NCI-H1105 (cell line): ENCODE measurements at regions not wholly inside any gene's neighbourhood (a gene's known extent, or its start where the extent isn't known, plus 50 kb on each side); places are given as distances from the start of the nearest gene placed in this dataset.

Experiments
- DNase-seq: peaks from one replicate; lab custom pipeline; 2025; lab: John Stamatoyannopoulos, UW

DNA sequence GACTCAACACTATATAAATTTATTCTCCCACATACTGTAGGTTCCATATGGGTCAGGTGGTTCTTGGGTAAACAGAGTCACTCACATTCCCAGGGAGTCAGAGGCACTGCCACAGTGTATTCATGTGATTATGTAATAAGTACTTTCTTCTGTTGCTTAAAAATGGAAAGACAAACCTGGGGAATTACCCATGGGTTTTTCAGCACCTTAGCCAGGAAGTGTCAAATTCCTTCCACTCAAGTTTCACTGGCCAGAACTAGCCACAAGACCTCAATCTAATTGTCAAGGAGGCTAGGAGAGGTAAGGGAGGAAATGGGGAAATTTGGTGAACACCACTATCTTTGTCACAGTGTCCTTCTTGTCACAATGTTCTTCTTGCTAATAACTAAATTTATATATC lies 333.2 kb upstream of the MDGA2 start:
- DNase-seq: no peak

DNA sequence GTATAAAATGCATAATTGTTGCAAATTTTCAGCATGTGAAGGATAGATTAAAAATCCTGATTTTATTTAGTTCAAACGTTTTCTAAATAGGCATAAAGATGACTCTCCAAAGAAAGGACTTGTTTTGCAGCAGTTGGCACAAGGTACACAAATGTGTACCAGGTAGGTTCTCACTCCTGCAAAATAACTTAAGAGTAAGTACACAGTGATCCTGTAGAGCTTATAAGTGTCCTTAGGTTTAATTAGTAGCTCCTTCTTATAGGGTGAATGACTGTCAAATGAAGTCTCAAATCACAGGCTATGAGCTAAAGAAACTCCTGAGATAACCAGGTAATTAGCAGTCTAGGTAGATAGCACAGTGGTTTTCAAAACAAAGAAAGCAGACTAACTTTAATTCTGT lies 330.6 kb upstream of the MDGA2 start:
- DNase-seq: no peak

DNA sequence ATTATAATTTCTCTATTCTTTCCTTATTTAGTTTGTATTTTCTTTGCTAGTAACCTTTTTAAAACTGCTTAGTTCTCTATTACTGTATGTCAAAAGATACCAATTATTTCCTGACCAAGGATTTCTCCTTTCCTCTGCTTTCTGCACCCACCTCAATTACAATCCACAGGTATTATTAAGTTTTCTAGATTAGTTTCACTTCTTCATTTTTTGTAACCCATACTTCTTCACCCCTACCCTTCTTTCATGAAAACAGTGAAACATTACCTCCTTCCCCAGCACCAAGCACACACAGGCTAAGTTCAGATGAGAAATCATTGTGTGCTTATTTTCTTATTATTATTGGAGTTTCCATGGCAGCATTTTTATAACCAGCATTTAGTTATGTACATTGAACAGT lies 318.5 kb upstream of the MDGA2 start:
- no peak for DNase-seq

DNA sequence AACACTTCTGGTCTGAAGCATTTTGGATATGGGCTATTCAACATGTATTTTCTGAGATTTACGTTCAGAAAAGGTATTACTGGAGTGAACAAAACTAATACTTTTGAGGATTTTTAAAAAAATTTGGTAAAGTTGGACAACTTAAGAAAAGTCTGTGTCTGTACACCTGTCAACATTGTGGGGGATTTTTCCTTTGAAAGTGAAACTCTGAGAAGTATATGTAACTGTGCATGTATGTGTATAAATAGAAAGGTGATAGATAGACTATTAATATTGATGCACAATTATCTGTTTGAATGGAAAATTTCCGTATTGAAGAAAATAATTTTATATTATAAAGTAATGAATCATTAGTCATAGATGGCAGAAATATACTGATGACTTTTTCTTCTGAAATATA lies 312.8 kb upstream of the MDGA2 start:
- no peak for DNase-seq

DNA sequence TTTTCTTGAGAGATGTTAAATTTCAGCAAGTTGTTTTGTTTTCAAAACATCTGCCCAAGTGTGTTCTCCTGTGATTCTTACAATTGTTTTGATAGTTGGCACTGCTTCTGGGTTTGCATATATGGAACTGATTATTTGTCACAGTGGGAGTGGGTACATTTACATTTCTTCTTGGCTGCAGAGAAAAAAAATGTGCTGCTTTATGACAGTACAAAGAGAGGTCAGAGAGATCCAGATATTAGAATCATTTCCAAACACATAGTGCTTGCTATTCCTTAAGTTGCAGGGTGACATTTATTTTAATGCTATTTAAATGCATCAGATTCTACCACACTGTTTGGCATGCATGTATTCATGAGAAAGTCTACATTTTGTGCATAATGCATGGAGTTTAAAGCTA lies 303.5 kb upstream of the MDGA2 start:
- no peak for DNase-seq

DNA sequence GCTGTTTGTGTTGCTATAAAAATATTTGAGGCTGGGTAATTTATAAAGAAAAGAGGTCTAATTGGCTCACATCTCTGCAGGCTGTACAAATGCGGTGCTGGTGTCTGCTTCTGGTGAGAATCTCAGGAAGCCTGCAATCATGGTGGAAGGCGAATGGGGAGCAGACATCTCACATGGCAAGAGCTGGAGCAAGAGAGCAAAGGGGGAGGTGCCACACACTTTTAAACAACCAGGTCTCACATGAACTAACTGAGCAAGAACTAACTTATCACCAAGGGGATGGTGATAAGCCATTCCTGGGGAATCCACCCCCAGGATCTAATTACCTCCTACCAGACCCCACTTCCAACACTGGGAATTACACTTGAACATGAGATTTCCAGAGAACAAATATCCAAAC lies 300.7 kb upstream of the MDGA2 start:
- DNase-seq: no peak

DNA sequence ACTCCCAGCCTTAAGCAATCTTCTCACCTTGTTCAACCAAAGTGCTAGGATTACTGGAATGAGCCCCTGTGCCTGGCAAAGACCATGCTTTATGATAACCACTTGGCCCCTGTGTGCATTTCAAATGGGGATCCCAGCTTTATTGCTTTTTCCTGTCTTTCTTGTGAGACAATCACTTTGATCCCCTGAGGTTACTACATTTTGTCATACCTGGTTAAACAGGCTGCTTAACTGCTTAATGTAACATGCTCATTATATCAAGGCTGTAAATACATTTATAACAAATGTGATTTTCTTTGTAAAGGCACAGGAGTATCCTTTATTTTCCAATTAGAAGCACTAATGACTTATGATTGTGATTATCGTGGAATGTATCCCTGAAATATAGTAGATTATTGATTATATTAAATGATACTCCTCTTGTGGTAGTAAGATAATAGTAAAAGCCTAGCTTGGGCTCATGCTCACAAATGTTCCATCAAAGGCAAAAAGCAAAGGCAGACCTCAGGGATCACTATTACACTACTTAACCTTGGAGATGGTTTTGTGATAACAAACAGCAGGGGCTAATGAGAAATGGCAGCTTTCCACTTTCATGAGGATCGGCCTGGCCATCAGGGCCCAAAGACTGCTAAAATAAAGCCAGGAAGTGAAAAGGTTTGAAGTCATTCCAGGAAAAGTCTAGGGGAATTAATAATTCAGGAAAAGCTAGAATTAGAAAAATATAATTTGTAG lies 290.8 kb upstream of the MDGA2 start:
- DNase-seq: no peak

DNA sequence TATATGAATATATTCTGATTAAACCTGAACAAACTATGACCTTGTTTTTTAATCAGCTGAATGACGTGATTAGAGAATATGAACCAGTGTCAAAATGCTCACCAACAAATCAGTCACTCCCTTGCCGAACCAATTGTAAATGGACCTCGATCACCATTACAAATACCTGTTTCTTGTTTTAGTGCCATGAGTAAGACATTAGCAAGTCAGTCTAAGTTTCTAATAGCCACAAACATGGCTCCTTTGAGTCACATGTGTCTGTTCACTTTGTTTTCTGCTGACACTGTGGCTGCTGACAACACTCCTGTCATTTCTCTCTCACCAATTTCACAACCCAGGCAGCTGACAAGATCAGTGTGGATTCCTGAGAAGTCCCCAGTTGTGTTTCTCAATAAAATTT lies 286.2 kb upstream of the MDGA2 start:
- DNase-seq: no peak

DNA sequence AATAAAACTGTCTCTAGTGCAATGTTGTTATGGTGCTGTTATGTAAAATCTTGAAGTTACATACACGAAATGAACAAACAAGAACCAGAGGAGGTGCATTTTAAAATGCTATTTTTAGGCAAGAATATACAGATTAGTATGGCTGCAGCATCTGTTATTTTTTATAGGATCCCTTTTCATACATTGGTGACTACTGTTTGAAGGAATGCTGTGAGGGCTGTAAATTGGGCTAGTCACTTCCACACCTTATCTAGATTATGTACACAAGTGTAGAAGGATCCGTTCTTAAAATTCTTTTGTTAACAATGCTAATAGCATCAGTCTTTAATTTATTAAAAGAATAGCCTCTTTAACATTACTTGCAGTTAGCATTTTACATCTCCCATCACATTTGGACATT lies 284.3 kb upstream of the MDGA2 start:
- no peak for DNase-seq

DNA sequence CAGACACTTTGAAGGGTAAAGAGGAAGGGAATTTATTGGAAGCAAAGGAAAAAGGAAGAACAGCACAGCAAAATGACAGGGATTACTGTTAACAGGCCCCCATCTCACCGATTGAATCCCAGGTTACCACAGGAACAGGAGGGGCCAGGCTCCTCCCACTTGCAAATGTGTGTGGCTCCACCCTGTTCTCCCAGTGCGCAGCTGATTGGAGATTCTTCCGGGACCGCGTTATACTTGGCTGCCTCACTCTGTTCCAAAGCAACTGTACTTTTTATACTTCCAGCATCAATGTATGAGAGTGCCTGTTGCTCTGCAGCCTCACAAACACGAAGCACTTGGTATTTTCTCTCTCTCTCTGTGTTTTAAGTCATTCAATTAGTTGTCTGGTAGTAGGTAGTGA lies 273.6 kb upstream of the MDGA2 start:
- peak; percentile 27 for DNase-seq

DNA sequence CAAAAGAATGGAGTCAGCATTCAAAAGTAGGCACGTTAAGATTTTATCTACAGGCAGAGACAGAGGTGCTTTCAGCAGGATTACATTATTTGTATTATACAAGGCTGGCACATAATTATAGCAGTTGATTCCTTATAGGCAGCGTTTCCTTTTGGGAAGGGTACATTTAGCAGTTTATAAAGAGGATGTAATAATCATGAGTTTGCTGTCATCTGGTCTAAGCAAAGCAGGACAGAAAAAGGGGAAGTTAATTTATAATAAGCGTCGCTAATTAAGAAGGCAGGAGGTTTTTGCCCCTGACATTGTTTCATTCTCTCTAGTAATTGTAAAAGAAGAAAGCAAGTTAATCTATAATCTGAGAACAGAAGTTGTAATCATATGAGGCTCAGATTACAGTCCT lies 259.9 kb upstream of the MDGA2 start:
- DNase-seq: no peak

DNA sequence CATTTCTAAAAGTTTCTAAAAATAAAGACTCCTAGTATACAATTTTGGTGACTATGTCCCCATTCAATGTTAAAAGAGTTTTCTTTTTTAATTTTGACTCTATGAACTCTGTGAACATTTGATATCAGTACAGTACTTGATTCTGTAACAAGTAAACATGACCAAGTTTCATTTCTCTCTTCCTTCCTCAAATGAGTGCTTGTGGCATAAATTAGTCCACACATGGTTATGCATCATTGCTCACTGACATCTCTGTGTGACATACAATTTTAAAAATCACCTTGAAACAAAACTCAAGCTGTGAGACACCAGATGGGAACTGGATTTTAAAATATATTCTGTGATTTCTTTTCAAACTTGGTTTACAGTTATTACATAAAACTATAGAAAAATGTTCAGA lies 253.9 kb upstream of the MDGA2 start:
- DNase-seq: no peak

DNA sequence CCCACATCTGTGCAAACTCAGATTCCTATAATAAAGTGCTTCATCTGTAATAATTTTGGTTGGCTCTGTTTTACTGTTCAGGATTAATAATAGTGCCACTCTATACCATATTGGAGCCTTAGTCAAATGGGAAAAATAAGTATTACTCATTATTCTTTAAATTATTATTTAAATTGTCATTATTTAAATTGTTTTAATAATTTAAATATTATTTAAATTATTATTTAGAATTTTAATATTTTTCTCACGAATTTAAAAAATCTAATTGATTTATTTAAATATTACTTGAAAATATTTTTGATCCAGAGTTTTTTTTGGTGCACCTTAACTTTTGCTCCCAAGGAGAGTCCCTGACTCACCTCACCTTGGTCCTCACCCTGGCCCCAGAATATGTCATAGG lies 245.7 kb upstream of the MDGA2 start:
- DNase-seq: no peak

DNA sequence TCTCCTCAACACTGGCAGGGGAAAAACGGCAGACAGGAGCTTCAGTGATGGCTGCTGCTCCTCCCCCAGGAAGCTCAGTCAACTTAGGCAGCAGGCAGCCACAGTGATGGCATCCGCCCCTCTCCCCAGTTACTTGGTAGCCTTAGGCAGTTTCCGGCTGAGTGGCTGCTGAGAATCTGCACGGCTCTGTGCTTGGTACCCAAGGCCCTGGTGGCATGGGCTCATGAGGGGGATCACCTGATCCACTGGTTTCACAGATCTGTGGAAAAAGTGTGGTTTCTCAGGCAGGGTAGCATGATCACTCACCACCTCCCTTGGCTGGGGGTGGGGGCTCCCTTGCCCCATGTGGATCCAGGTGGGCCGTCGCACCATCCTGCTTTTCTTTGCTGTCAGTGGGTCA lies 244.6 kb upstream of the MDGA2 start:
- DNase-seq: no peak

DNA sequence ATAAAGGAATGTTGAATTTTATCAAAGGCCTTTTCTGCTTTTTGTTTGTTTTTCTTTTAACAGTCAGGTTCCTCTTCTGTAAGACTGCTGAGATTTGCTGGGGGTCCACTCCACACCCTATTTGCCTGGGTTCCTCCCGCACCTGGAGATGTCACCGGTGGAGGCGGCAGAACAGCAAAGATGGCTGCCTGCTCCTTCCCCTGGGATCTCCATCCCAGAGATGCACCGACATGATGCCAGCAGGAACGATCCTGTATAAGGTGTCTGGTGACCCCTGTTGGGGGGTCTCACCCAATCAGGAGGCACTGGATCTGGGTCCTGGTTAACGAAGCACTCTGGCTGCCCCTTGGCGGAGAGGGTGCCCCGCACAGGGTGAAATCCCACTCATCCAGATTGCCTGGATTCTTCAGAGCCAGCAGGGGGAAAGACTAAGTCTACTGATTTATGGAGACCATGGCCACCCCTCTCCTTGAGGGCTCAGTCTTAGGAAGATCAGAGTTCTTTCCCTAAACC lies 244.0 kb upstream of the MDGA2 start:
- no peak for DNase-seq

DNA sequence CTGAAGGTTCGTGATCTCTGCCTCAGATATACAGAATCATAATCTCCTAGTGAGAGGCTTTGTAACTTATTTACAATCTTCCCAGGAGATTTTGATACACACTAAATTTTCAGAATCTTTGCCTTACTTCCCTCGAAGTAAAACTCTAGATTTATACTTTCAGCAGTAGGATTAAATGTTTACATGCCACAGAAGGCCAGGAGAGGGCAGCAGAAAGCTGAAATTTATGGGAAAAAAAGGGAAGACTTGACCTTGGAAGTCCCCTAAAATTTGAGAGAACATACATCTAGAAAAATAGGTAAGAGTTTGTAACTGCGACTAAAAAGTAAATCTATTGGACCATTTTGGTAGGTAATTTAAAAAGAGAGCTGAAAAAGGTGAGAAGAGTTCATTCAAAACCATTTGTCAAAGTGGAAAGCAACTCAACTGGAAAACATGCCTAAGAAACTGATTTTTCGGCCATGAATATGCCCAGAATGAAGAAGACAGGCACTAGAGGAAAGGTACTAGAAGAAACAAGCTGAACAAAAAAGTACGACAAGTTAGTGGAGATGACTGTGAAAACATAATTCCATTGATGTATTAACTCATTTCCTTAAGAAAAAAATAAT lies 242.0 kb upstream of the MDGA2 start:
- DNase-seq: peak; percentile 29

DNA sequence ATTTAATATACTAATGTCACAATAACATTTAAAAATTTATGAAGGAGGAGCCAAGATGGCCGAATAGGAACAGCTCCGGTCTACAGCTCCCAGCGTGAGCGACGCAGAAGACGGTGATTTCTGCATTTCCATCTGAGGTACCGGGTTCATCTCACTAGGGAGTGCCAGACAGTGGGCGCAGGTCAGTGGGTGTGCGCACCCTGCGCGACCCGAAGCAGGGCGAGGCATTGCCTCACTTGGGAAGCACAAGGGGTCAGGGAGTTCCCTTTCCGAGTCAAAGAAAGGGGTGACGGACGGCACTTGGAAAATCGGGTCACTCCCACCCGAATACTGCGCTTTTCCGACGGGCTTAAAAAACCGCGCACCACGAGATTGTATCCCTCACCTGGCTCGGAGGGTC lies 225.7 kb upstream of the MDGA2 start:
- DNase-seq: peak; percentile 8

DNA sequence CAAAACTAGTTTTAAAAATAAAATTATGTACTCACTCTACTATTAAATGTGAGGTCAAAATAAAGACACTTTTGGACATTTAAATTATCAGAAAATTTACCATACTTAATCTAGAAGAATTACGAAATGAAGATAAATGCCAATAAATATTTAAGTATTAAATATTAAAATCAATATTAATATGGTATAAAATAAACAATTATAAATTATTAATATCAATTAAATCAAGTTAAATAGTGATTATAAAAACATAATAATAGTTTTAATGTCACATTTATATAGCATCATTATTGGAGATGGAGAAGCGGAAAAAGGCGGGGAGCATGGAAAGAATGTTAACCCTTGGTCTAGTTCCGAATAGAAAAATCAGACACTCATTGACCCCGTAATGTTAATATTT lies 224.3 kb upstream of the MDGA2 start:
- DNase-seq: no peak

DNA sequence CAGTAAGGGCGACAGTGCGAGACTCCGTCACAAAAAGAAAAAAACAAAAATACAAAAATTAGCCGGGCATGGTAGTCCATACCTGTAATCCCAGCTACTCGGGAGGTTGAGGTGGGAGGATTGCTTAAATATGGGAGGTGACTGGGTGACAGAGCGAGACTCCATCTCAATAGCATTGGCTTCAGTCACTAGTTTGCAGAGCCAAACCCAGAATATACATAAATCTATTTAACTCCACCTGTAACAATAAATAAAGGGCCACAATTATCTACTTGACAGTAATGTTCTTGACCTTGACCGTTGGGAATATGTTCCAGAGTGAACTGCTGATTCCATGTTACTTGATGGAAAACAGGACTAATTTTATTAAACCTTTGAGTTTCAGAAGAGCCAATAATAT lies 198.9 kb upstream of the MDGA2 start:
- DNase-seq: no peak

DNA sequence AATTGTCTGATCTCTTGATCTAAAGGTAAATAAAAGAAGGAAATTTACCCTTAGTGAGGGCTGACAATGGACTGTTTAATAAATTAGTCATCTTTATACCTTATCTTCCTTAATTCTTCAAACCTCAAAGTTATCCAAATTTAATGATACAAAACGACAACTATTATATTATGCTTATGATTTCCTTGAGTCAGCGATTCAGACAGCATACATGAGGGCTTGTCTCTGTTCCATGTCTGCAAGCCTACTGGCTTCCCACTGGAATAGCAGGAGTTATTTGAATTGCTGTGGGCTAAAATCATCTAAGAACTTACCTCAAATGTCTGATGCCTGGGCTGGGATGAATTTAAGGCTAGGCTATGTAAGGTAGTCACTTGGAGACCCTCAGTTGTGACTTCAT lies 197.2 kb upstream of the MDGA2 start:
- no peak for DNase-seq

DNA sequence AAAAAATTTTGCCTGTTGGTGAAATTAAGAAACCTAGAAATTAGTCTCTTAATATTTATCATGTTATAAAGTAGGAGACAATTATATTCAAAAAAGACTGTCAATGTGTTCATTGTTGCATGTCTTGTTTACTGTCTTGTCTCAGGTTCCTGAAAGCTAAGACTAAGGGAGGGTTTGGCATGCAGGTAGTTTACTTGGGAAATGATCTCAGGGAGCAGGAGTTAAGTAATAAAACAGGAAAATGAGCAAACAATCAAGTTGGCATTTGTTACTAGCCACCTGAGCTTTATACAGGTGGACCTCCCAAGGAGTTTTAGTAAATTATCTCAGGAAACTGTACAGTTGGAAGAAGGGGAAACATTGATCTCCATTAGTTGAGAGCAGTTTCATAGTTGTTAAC lies 188.0 kb upstream of the MDGA2 start:
- no peak for DNase-seq

DNA sequence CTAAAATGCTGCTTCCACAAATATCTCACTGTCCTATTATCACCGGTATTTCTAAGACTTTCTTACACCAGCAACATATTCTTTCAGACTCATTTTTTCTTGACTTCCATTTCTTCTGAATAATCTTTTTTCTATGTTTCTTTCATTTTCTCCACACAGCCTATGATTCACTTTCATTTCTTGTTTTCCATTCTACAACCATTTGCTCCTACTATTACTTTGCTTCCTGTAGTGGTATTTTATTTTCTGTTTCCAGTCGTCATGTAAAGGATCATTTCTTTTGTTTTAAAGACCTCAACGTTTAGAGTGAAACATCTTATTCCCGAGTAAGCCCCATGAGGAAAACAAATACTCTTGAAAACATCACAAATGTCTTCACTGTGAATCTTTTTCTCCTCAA lies 182.2 kb upstream of the MDGA2 start:
- no peak for DNase-seq

DNA sequence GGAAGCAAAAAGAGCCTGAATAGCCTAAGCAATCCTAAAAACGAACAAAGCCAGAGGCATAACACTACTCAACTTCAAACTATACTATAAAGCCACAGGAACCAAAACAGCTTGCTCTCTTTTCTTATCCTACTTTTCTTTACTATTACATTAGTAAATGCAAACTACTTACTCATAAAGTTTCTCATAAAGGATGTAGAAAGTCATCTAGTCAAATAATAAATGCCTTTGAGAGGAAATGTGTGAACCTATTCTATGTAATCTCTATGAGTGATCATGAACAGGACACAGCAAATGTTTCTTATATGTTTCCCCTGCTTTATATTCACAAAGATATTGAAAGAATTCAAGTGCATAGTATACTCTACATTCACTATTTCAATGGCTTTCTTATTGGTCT lies 176.9 kb upstream of the MDGA2 start:
- DNase-seq: no peak

DNA sequence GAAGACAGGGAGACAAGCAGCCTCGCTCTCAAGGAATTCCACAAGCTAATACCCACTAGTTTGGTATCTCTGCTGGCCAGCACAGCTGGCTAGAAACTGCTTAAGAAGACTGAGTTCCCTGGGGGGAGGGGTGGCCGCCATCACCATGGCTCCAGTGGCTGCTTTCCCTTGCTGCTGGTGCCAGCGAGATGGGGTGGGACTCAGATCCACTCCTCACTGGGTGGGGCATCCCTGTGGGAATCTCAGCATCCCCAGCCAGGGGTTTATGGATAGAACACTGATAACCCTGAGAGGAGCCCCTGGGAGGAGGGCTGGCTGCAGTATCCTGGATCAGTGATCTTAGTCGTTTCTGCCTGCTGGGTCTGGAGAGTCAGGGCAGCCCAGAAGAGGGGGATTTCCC lies 170.6 kb upstream of the MDGA2 start:
- DNase-seq: no peak
